Transverse colon (tissue), 4 donors: ENCODE measurements at regions not wholly inside any gene's neighbourhood (a gene's known extent, or its start where the extent isn't known, plus 50 kb on each side); places are given as distances from the start of the nearest gene placed in this dataset.

Experiments used
- EP300 ChIP-seq: sonication (generic); formaldehyde crosslinking; IDR thresholded peaks from one replicate; pipeline ENCODE4 v1.6.1; 2017; ENCODE audit warnings: antibody characterized with exemption, low read depth
- POLR2AphosphoS5 ChIP-seq, 3 donors: sonication (generic); formaldehyde crosslinking; IDR thresholded peaks; one replicate each; pipeline ENCODE4 v1.6.1; 2016; ENCODE audit warnings: antibody characterized with exemption in 3 of 3
- TF ChIP-seq, protein P1 (sequence below), 5 experiments: fragments of 200-600 bp in 3 of 5; fragments of 450-650 bp in 2 of 5; sonication (generic) in 3 of 5; IDR thresholded peaks; 1 replicate in 2 of 5; 2 replicates in 3 of 5; pipeline ENCODE4 v1.5.1; 2016 to 2017; ENCODE audit warnings: antibody characterized with exemption in 5 of 5, inconsistent platforms in 3 of 5, mild to moderate bottlenecking in 2 of 5, moderate library complexity in 1 of 5

DNA sequence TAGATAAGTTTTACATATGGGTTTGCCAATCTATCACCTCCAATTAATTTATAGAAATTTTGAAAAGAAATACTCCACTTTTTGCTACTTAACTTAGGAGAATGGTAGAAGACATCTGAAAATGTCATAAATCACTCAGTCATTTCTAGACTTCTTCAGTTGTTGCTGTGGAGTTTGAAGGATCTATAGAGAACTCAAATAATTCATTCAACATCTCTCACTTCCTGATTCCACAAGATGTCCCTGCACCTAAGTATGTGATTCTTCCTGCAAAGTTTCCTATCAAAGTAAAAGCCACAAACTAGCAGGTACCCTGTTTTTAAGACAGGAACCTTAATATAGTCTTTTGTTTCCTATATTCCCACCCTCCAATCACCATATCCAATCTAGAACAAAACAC lies 297.1 kb upstream of the ATP10B start:
- TF ChIP-seq, protein P1, sequence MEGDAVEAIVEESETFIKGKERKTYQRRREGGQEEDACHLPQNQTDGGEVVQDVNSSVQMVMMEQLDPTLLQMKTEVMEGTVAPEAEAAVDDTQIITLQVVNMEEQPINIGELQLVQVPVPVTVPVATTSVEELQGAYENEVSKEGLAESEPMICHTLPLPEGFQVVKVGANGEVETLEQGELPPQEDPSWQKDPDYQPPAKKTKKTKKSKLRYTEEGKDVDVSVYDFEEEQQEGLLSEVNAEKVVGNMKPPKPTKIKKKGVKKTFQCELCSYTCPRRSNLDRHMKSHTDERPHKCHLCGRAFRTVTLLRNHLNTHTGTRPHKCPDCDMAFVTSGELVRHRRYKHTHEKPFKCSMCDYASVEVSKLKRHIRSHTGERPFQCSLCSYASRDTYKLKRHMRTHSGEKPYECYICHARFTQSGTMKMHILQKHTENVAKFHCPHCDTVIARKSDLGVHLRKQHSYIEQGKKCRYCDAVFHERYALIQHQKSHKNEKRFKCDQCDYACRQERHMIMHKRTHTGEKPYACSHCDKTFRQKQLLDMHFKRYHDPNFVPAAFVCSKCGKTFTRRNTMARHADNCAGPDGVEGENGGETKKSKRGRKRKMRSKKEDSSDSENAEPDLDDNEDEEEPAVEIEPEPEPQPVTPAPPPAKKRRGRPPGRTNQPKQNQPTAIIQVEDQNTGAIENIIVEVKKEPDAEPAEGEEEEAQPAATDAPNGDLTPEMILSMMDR (IDR thresholded peaks at IDR 0.05), result no peak
- TF ChIP-seq POLR2AphosphoS5 (IDR thresholded peaks at IDR 0.05) (no peak), EP300 (no peak)
